GM23338 (cell line): ENCODE measurements at regions not wholly inside any gene's neighbourhood (a gene's known extent, or its start where the extent isn't known, plus 50 kb on each side); places are given as distances from the start of the nearest gene placed in this dataset.

ENCODE experiments used
- ATAC-seq: fragments of 200-7000 bp; cut with Tn5 transposase; 3 replicates; pipeline ENCODE4 v1.9.1; 2020
- DNase-seq: peaks from one replicate; pipeline ENCODE4 v3.0.0-alpha.2; 2015; ENCODE audit warnings: low spot score
- H2AFZ ChIP-seq: fragments of 200-600 bp; sonication (generic); 2 replicates; pipeline ENCODE4 v1.8.0; 2016; ENCODE audit warnings: antibody characterized with exemption, mild to moderate bottlenecking, moderate library complexity
- H3F3A ChIP-seq: fragments of 200-600 bp; sonication (generic); replicated peaks from 2 replicates; pipeline ENCODE4 v1.8.0; 2017; ENCODE audit warnings: antibody characterized with exemption, mixed run types, low read depth
- H3K27ac ChIP-seq: fragments of 200-600 bp; sonication (generic); 2 replicates; pipeline ENCODE4 v1.6.1; 2016; ENCODE audit warnings: low read depth
- H3K27me3 ChIP-seq: fragments of 200-600 bp; sonication (generic); 2 replicates; pipeline ENCODE4 v1.8.0; 2016; ENCODE audit warnings: mild to moderate bottlenecking, mixed run types, moderate library complexity; ENCODE audit not compliant: insufficient read depth
- H3K36me3 ChIP-seq: fragments of 200-600 bp; sonication (generic); 2 replicates; pipeline ENCODE4 v1.8.0; 2016; ENCODE audit warnings: mild to moderate bottlenecking; ENCODE audit not compliant: insufficient read depth
- H3K4me1 ChIP-seq: fragments of 200-600 bp; sonication (generic); 2 replicates; pipeline ENCODE4 v1.8.0; 2016; ENCODE audit warnings: mild to moderate bottlenecking, moderate library complexity; ENCODE audit not compliant: insufficient read depth
- H3K4me2 ChIP-seq: fragments of 200-600 bp; sonication (generic); 2 replicates; pipeline ENCODE4 v1.7.1; 2017; ENCODE audit warnings: mixed run types
- H3K4me3 ChIP-seq: fragments of 200-600 bp; sonication (generic); 2 replicates; pipeline ENCODE4 v1.6.1; 2016; ENCODE audit warnings: mixed run types
- H3K79me2 ChIP-seq: fragments of 200-600 bp; sonication (generic); replicated peaks from 2 replicates; pipeline ENCODE4 v1.8.0; 2017; ENCODE audit warnings: mild to moderate bottlenecking; ENCODE audit not compliant: insufficient read depth
- H3K9me2 ChIP-seq: fragments of 200-600 bp; sonication (generic); 2 replicates; pipeline ENCODE4 v1.8.0; 2017; ENCODE audit not compliant: insufficient read depth
- H4K20me1 ChIP-seq: fragments of 200-600 bp; sonication (generic); replicated peaks from 2 replicates; pipeline ENCODE4 v1.8.0; 2017; ENCODE audit warnings: mild to moderate bottlenecking; ENCODE audit not compliant: insufficient read depth
- H3K27ac Mint-ChIP-seq: 2 replicates; pipeline ENCODE4 v1.8.0; 2020; ENCODE audit warnings: inconsistent platforms, mild to moderate bottlenecking, moderate library complexity, mixed read lengths
- H3K27me3 Mint-ChIP-seq: 3 replicates; pipeline ENCODE4 v1.8.0; 2022; ENCODE audit warnings: low read depth, mild to moderate bottlenecking, moderate library complexity, mixed read lengths, inconsistent platforms; ENCODE audit not compliant: insufficient read depth, poor library complexity
- H3K36me3 Mint-ChIP-seq: 3 replicates; pipeline ENCODE4 v1.8.0; 2021; ENCODE audit warnings: low read depth, mild to moderate bottlenecking, inconsistent platforms, moderate library complexity, mixed read lengths
- H3K4me1 Mint-ChIP-seq: 3 replicates; pipeline ENCODE4 v1.8.0; 2020; ENCODE audit warnings: mild to moderate bottlenecking, inconsistent platforms, mixed read lengths
- H3K4me3 Mint-ChIP-seq: 3 replicates; pipeline ENCODE4 v1.8.0; 2021; ENCODE audit warnings: moderate library complexity, mild to moderate bottlenecking, inconsistent platforms, mixed read lengths
- H3K9me3 Mint-ChIP-seq: 3 replicates; pipeline ENCODE4 v1.8.0; 2020; ENCODE audit warnings: moderate library complexity, mild to moderate bottlenecking, inconsistent platforms, mixed read lengths
- CREB1 ChIP-seq: fragments of 250-450 bp; sonication (Bioruptor Pico); IDR thresholded peaks from 2 replicates; pipeline ENCODE4 v1.5.0; 2020; ENCODE audit warnings: low read depth, mild to moderate bottlenecking, moderate library complexity
- CTCF ChIP-seq, 2 experiments: fragments of 200-600 bp in 1 of 2; sonication (generic) in 1 of 2; conservative IDR thresholded peaks; 2 replicates each; pipeline versions ENCODE4 v1.5.1 to v1.6.1; 2016 to 2017; ENCODE audit warnings: antibody characterized with exemption in 2 of 2, low read depth in 2 of 2, mild to moderate bottlenecking in 2 of 2, moderate library complexity in 1 of 2
- ETS1 ChIP-seq: IDR thresholded peaks from 2 replicates; pipeline ENCODE4 v1.6.1; 2016; ENCODE audit warnings: antibody characterized with exemption
- EZH2 ChIP-seq: fragments of 200-600 bp; sonication (generic); IDR thresholded peaks from one replicate; pipeline ENCODE4 v1.8.0; 2017; ENCODE audit warnings: antibody characterized with exemption, mild to moderate bottlenecking, low read depth; ENCODE audit not compliant: unreplicated experiment
- EZH2phosphoT487 ChIP-seq: fragments of 200-600 bp; sonication (generic); IDR thresholded peaks from one replicate; pipeline ENCODE4 v1.8.1; 2018; ENCODE audit warnings: antibody characterized with exemption; ENCODE audit not compliant: unreplicated experiment
- JUNB ChIP-seq: IDR thresholded peaks from one replicate; pipeline ENCODE4 v1.6.1; 2016; ENCODE audit warnings: antibody characterized with exemption; ENCODE audit not compliant: unreplicated experiment
- NANOG ChIP-seq: IDR thresholded peaks from 2 replicates; pipeline ENCODE4 v1.6.1; 2016; ENCODE audit warnings: antibody characterized with exemption, borderline replicate concordance
- POLR2AphosphoS5 ChIP-seq: IDR thresholded peaks from 2 replicates; pipeline ENCODE4 v1.6.1; 2016; ENCODE audit warnings: antibody characterized with exemption, low read depth
- REST ChIP-seq: IDR thresholded peaks from one replicate; pipeline ENCODE4 v1.6.1; 2018; ENCODE audit warnings: antibody characterized with exemption; ENCODE audit not compliant: unreplicated experiment
- STAT1 ChIP-seq: IDR thresholded peaks from one replicate; pipeline ENCODE4 v1.6.1; 2016; ENCODE audit warnings: antibody characterized with exemption; ENCODE audit not compliant: unreplicated experiment
- ZNF114 ChIP-seq: fragments of 250-450 bp; sonication (Bioruptor Pico); IDR thresholded peaks from 2 replicates; pipeline ENCODE4 v1.5.0; 2020; ENCODE audit warnings: mild to moderate bottlenecking, moderate library complexity
- ZNF331 ChIP-seq: fragments of 250-450 bp; sonication (Bioruptor Pico); IDR thresholded peaks from 2 replicates; pipeline ENCODE4 v1.5.0; 2020; ENCODE audit warnings: low read depth, mild to moderate bottlenecking, moderate library complexity
- ZNF462 ChIP-seq: fragments of 250-450 bp; sonication (Bioruptor Pico); IDR thresholded peaks from 2 replicates; pipeline ENCODE4 v1.5.0; 2020; ENCODE audit warnings: mild to moderate bottlenecking, moderate library complexity

GRCh38 chr9:19732441-19732951 lies 56.3 kb downstream of the SLC24A2 start:
- Histone ChIP-seq H4K20me1 (no peaks in the 10 kb centered on the region), H3K79me2 (no peaks in the 10 kb centered on the region), H3K27ac (no peak overlapping the region), H3K36me3 (no peaks in the 10 kb centered on the region), H3K27me3 (no peaks in the 10 kb centered on the region), H3K9me2 (no peaks in the 10 kb centered on the region), H3F3A (no peaks in the 10 kb centered on the region), H3K4me3 (no peak overlapping the region), H2AFZ (no peak overlapping the region), H3K4me2 (no peak overlapping the region), H3K4me1 (no peaks in the 10 kb centered on the region)
- no peak overlapping the region for H3K4me3 Mint-ChIP-seq
- no peak for DNase-seq
- peaks cover 5% of the 10 kb centered on the region; the same call in 1 of the 3 replicates for H3K4me1 Mint-ChIP-seq
- H3K27me3 Mint-ChIP-seq = no peaks in the 10 kb centered on the region
- H3K27ac Mint-ChIP-seq = no peak overlapping the region; the same call in 1 of the 2 replicates
- TF ChIP-seq STAT1 (no peak), CTCF (conservative IDR thresholded peaks at IDR 0.05; ENCODE audit: low read depth in 2 of 2) (no peak), CREB1 (no peak), EZH2 (no peak), REST (no peak), NANOG (no peak), JUNB (no peak), ETS1 (no peak), ZNF462 (CRISPR knock-in tag) (no peak), ZNF331 (no peak), ZNF114 (CRISPR knock-in tag) (no peak), POLR2AphosphoS5 (no peak), EZH2phosphoT487 (no peak)
- peaks cover 2% of the 10 kb centered on the region; the same call in 1 of the 3 replicates for H3K9me3 Mint-ChIP-seq
- H3K36me3 Mint-ChIP-seq = peaks cover 3% of the 10 kb centered on the region; the same call in 1 of the 3 replicates
- peak; percentile 34; the same call in 1 of the 3 replicates for ATAC-seq
